NB4 (cell line): ENCODE measurements at regions not wholly inside any gene's neighbourhood (a gene's known extent, or its start where the extent isn't known, plus 50 kb on each side); places are given as distances from the start of the nearest gene placed in this dataset.

Experiments
- DNase-seq: peaks from one replicate; pipeline ENCODE4 v3.0.0; 2010; ENCODE audit warnings: low read depth
- H3K4me3 ChIP-seq: one replicate; pipeline ENCODE4 v1.5.1; 2011; ENCODE audit warnings: mild to moderate bottlenecking, low read depth, low read length, moderate library complexity
- MYC ChIP-seq: IDR thresholded peaks from 2 replicates; pipeline ENCODE4 v1.6.1; 2011; ENCODE audit warnings: low read depth, low read length
- POLR2A ChIP-seq: IDR thresholded peaks from 2 replicates; pipeline ENCODE4 v1.6.1; 2011; ENCODE audit warnings: mild to moderate bottlenecking; ENCODE audit not compliant: insufficient read length; ENCODE audit errors: extremely low read depth
- TF ChIP-seq, protein P1 (sequence below): IDR thresholded peaks from 2 replicates; pipeline ENCODE4 v1.6.1; 2011; ENCODE audit warnings: low read depth, low read length
- TF ChIP-seq, protein P2 (sequence below): IDR thresholded peaks from one replicate; pipeline ENCODE4 v1.5.1; 2012; ENCODE audit warnings: low read depth, low read length

DNA sequence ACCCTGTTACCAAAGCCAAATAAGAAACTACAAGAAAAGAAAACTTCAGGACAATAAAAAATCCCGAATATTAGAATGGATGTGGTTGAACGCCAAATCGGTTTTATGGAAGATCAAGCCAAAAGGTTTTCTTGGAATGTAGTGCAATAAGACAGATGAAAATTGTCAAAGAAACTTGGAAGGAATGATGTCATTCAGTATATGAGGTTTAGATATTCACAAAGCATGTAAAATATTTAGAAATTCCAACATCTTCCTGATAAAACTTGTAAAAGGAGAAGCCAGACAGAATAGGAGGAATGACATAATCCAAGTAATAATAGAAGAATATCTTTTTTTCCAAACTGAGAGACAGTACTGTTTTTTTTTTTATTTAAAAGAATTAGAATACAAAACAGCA is 130.3 kb upstream of the ZPLD1 start:
- no peak for DNase-seq
- TF ChIP-seq, protein P1, sequence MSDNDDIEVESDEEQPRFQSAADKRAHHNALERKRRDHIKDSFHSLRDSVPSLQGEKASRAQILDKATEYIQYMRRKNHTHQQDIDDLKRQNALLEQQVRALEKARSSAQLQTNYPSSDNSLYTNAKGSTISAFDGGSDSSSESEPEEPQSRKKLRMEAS, result no peak
- TF ChIP-seq MYC (no peak), POLR2A (no peak)
- TF ChIP-seq, protein P2, sequence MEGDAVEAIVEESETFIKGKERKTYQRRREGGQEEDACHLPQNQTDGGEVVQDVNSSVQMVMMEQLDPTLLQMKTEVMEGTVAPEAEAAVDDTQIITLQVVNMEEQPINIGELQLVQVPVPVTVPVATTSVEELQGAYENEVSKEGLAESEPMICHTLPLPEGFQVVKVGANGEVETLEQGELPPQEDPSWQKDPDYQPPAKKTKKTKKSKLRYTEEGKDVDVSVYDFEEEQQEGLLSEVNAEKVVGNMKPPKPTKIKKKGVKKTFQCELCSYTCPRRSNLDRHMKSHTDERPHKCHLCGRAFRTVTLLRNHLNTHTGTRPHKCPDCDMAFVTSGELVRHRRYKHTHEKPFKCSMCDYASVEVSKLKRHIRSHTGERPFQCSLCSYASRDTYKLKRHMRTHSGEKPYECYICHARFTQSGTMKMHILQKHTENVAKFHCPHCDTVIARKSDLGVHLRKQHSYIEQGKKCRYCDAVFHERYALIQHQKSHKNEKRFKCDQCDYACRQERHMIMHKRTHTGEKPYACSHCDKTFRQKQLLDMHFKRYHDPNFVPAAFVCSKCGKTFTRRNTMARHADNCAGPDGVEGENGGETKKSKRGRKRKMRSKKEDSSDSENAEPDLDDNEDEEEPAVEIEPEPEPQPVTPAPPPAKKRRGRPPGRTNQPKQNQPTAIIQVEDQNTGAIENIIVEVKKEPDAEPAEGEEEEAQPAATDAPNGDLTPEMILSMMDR, result no peak
- H3K4me3 ChIP-seq, result no peak overlapping the region

DNA sequence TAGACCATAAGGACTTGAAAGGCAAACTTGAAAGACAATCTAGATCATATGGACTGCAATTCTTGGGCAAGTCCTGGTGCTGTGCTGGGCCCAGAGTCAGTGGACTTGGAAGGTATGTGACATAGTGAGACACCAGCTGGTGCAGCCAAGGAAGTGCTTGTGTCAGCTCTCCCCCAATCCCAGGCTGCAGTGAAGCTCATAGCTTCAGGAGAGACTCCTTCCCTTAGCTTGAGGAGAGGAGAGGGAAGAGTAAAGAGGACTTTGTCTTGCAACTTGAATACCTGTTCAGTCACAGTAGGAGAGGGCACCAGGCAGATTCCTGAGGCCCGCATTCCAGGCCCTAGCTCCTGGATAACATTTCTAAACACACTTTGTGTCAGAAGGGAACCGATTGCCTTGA is 127.4 kb upstream of the ZPLD1 start:
- DNase-seq, result no peak
- TF ChIP-seq MYC (no peak), POLR2A (no peak)
- TF ChIP-seq, protein P1, result no peak
- TF ChIP-seq, protein P2, result no peak
- no peak overlapping the region for H3K4me3 ChIP-seq

DNA sequence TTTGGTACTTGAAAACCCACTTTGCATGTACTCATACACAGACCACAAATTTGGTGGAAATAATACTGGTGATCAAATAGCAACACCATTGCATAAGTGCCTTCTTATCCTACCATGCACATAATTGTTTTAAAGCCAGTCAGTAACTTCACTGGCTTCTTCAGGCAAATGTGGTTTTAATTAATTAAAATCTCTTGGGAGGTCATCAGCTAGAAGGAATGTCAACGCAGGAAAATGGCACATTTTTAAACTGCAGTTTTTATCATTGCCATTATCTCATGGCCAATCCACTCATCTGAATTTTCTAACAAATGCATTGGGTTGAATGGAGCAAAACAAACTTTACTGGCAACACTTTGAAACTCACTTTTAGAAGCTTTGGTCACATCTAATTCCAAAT is 105.7 kb upstream of the ZPLD1 start:
- TF ChIP-seq MYC, result no peak
- TF ChIP-seq, protein P2, result no peak
- TF ChIP-seq, protein P1, result no peak
- no peak for TF ChIP-seq POLR2A
- no peak for DNase-seq
- H3K4me3 ChIP-seq, result no peak overlapping the region

DNA sequence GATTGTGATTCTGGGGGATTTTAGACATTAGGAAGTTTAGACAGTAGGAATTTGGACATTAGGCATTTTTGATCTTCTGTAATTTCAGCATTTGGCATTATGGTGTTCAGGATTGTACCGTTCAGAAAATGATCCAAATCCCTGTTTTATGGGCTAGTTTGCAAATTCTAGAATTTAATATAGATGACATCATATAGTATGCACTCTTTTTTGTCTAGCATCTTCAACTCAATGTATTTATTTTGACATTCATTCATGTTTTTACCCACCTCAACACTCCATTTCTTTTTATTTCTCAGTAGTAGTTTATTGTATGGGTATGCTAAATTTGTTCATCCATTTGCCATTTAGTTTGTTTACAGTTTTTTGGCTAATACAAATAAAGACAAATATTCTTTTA is 105.3 kb upstream of the ZPLD1 start:
- no peak for DNase-seq
- H3K4me3 ChIP-seq, result no peak overlapping the region
- TF ChIP-seq, protein P2, result no peak
- TF ChIP-seq POLR2A, result no peak
- TF ChIP-seq, protein P1, result no peak
- TF ChIP-seq MYC, result no peak

DNA sequence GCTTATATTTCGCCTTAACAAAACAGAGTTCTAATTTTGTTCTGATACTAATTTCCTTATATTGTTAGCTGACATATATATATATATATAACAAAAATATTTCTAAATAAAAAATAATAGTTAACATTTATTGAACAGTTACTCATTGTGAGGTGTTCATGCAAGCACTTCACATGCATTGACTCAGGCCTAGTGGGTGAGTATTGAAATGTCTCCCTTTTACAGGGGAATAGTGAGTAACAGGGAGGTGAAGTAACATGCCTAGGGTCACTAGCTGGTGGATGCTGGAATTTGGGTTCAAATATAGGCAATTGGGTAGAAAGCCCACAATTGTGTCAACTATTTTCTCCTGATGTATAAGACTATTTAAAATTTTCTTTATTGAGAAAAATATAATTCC is 102.6 kb upstream of the ZPLD1 start:
- no peak overlapping the region for H3K4me3 ChIP-seq
- DNase-seq, result no peak
- TF ChIP-seq, protein P2, result no peak
- TF ChIP-seq POLR2A (no peak), MYC (no peak)
- TF ChIP-seq, protein P1, result no peak

DNA sequence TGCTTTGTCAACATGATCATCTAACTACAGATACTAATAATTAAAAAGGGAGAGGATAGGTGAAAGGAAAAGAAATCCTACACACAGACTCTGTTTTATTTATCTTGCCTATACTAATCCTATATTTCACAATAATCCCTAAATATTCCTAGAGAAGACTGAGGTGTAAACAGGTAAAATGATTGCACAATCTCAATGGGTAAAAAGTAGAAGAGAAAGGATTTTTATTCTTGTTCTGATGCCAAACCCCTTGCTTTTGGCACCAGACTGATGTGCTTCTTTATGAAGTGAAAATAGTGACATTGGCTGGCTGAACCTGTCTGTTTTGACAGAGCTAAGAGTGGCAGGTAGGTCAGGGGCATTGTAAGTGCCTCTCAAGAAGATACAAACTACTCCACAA is 101.9 kb upstream of the ZPLD1 start:
- TF ChIP-seq MYC (no peak), POLR2A (no peak)
- TF ChIP-seq, protein P2, result no peak
- TF ChIP-seq, protein P1, result no peak
- DNase-seq, result no peak
- H3K4me3 ChIP-seq, result no peak overlapping the region
